ENCODE measurements at regions not wholly inside any gene's neighbourhood (a gene's known extent, or its start where the extent isn't known, plus 50 kb on each side); places are given as distances from the start of the nearest gene placed in this dataset.

DNA sequence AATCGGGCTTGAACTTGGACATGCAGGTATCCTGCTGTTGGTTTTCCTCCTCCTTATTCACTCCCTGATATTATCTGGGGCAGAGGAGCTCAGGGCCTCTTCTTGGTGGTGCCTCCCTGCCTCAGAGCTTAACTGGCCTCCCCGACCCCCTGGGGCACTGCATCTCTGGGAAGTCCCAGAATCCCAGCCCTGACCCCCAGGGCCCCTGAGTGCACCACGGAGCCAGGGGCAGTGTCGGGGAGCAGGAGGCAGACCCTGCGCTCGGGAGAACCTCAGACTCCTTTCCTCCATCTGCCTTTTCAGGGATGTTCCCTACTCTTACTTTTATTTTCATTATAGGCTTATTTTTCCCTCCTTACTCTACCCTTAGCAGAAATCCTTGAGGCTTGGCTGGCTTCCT, 537.0 kb downstream of the BRD1 start:
- intact Hi-C loops (cut with micrococcal nuclease; ENCODE audit: unreplicated experiment): no loop called here
- DNase-seq (ENCODE audit: low spot score) (no peak), ATAC-seq (no peak), FAIRE-seq (no peak)
- Histone ChIP-seq H3K79me2 (ENCODE audit: insufficient read depth, low read length) (no peaks in the 10 kb centered on the region), H3K9me3 (ENCODE audit: low read length) (no peaks in the 10 kb centered on the region), H3K4me1 (ENCODE audit: insufficient read depth, low read length) (no peaks in the 10 kb centered on the region), H2AFZ (ENCODE audit: low read length) (no peak overlapping the region), H3K9ac (ENCODE audit: insufficient read depth, low read depth, low read length) (no peak overlapping the region), H3K27ac (ENCODE audit: extremely low read length, insufficient read depth, low read length) (no peak overlapping the region), H3K27me3 (ENCODE audit: control insufficient read depth in 1 of 2, insufficient read depth in 2 of 2, low read length in 2 of 2) (peaks cover 15 to 48% of the 10 kb centered on the region in 2 experiments; a peak in 4 of 5 replicates), H3K4me2 (ENCODE audit: low read depth, low read length) (no peak overlapping the region), H4K20me1 (ENCODE audit: insufficient read depth, low read length) (no peaks in the 10 kb centered on the region), H3K4me3 (replicated peaks in 1 of 3; ENCODE audit: insufficient read depth in 1 of 3, low read depth in 2 of 3, low read length in 3 of 3) (no peak overlapping the region), H3K36me3 (replicated peaks in 1 of 2; ENCODE audit: control insufficient read depth in 1 of 2, insufficient read depth in 2 of 2, low read length in 2 of 2) (no peaks in the 10 kb centered on the region)
- BruUV-seq (replicated peaks): no TSS peak
- CTCF ChIA-PET (ENCODE audit: low intra/inter-chr PET ratio, low total read pairs): no interaction called here
- WGBS (ENCODE audit: low lambda C conversion rate): 0% methylated on average over 6 of the region's 6 CpGs
- POLR2A ChIA-PET: no interaction called here
- in situ Hi-C loops (cut with HindIII; ENCODE audit: extremely low pct_ligation_motif_present, low pct_unique_long_range_greater_than_20kb): no loop called here
- TF ChIP-seq SMARCC2 (IDR thresholded peaks at IDR 0.05) (no peak), ZNF282 (IDR thresholded peaks at IDR 0.05; ENCODE audit: partially characterized antibody) (no peak), CBFB (CRISPR knock-in tag; IDR thresholded peaks at IDR 0.05) (no peak), GPN1 (CRISPR knock-in tag; IDR thresholded peaks at IDR 0.05; ENCODE audit: borderline replicate concordance) (no peak), FOXA1 (IDR thresholded peaks at IDR 0.05) (no peak), FOXA1 (CRISPR knock-in tag; IDR thresholded peaks at IDR 0.05) (no peak), MTA1 (CRISPR knock-in tag; IDR thresholded peaks at IDR 0.05; ENCODE audit: borderline replicate concordance) (no peak), SP1 (IDR thresholded peaks at IDR 0.05) (no peak), SP1 (CRISPR knock-in tag; IDR thresholded peaks at IDR 0.05) (no peak), SOX13 (IDR thresholded peaks at IDR 0.05) (no peak), SOX13 (CRISPR knock-in tag; conservative IDR thresholded peaks at IDR 0.05 in 1 of 2, IDR thresholded peaks at IDR 0.05 in 1 of 2) (no peak), ZNF562 (CRISPR knock-in tag; IDR thresholded peaks at IDR 0.05; ENCODE audit: borderline replicate concordance) (no peak), RBAK (CRISPR knock-in tag; IDR thresholded peaks at IDR 0.05) (no peak), KDM6A (CRISPR knock-in tag; IDR thresholded peaks at IDR 0.05; ENCODE audit: low read depth) (no peak), NPAS2 (CRISPR knock-in tag; IDR thresholded peaks at IDR 0.05; ENCODE audit: borderline replicate concordance) (no peak), MXI1 (IDR thresholded peaks at IDR 0.05; ENCODE audit: borderline replicate concordance, low read depth, low read length) (no peak), NFYB (CRISPR knock-in tag; IDR thresholded peaks at IDR 0.05) (no peak), CC2D1A (CRISPR knock-in tag; IDR thresholded peaks at IDR 0.05) (no peak), ZFP62 (CRISPR knock-in tag; IDR thresholded peaks at IDR 0.05) (no peak), HNRNPH1 (optimal IDR thresholded peaks at IDR 0.05; ENCODE audit: low read depth, low read length) (no peak)
- TF ChIP-seq, protein P1, sequence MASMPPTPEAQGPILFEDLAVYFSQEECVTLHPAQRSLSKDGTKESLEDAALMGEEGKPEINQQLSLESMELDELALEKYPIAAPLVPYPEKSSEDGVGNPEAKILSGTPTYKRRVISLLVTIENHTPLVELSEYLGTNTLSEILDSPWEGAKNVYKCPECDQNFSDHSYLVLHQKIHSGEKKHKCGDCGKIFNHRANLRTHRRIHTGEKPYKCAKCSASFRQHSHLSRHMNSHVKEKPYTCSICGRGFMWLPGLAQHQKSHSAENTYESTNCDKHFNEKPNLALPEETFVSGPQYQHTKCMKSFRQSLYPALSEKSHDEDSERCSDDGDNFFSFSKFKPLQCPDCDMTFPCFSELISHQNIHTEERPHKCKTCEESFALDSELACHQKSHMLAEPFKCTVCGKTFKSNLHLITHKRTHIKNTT (CRISPR knock-in tag; IDR thresholded peaks at IDR 0.05): no peak
- TF ChIP-seq, protein P2, sequence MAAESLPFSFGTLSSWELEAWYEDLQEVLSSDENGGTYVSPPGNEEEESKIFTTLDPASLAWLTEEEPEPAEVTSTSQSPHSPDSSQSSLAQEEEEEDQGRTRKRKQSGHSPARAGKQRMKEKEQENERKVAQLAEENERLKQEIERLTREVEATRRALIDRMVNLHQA (CRISPR knock-in tag; IDR thresholded peaks at IDR 0.05): no peak
- TF ChIP-seq, protein P3, sequence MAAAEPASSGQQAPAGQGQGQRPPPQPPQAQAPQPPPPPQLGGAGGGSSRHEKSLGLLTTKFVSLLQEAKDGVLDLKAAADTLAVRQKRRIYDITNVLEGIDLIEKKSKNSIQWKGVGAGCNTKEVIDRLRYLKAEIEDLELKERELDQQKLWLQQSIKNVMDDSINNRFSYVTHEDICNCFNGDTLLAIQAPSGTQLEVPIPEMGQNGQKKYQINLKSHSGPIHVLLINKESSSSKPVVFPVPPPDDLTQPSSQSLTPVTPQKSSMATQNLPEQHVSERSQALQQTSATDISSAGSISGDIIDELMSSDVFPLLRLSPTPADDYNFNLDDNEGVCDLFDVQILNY (CRISPR knock-in tag; conservative IDR thresholded peaks at IDR 0.05): no peak

All from HepG2 (cell line).